ENCODE measurements at regions not wholly inside any gene's neighbourhood (a gene's known extent, or its start where the extent isn't known, plus 50 kb on each side); places are given as distances from the start of the nearest gene placed in this dataset.

GRCh38 chr5:159469496-159470372 is 139.4 kb upstream of the IL12B start:
- ATAC-seq, result peak; percentile 93

GRCh38 chr5:159471904-159472303 is 141.6 kb upstream of the IL12B start:
- Histone ChIP-seq H3K4me1 (ENCODE audit: control insufficient read depth, insufficient read depth, low read length) (peaks cover 2% of the 10 kb centered on the region; the same call in 1 of the 2 replicates), H3K9ac (ENCODE audit: control insufficient read depth, insufficient read depth, low read length) (no peak overlapping the region), H4K20me1 (ENCODE audit: control insufficient read depth, insufficient read depth) (no peaks in the 10 kb centered on the region), H3K27me3 (replicated peaks in 1 of 2; ENCODE audit: control insufficient read depth in 2 of 2, insufficient read depth in 2 of 2, low read length in 1 of 2) (no peaks in the 10 kb centered on the region), H3K79me2 (ENCODE audit: control insufficient read depth, insufficient read depth, low read length) (no peaks in the 10 kb centered on the region), H3K27ac (ENCODE audit: control insufficient read depth, insufficient read depth) (no peak overlapping the region), H3K36me3 (ENCODE audit: control insufficient read depth in 2 of 2, insufficient read depth in 2 of 2, low read length in 1 of 2) (no peaks in the 10 kb centered on the region), H3K4me3 (no peak overlapping the region), H2AFZ (ENCODE audit: control insufficient read depth, low read depth, low read length) (no peak overlapping the region), H3K9me3 (replicated peaks; ENCODE audit: control insufficient read depth, insufficient read depth, low read length) (peaks cover 3% of the 10 kb centered on the region; the same call in 2 of the 3 replicates), H3K4me2 (ENCODE audit: control insufficient read depth, insufficient read depth) (no peak overlapping the region)
- intact Hi-C loops (cut with micrococcal nuclease; ENCODE audit: unreplicated experiment) (no loop called here), in situ Hi-C loops (cut with MboI) (no loop called here)
- no peak for DNase-seq (ENCODE audit: low read depth, low spot score)
- ChIA-PET CTCF (no interaction called here), SMC1A (ENCODE audit: uncharacterized antibody, unreplicated experiment) (no interaction called here), POLR2A (no interaction called here), RAD21 (ENCODE audit: unreplicated experiment) (no interaction called here)
- ATAC-seq, result no peak
- FAIRE-seq, result no peak
- WGBS (ENCODE audit: insufficient coverage, insufficient replicate concordance, low lambda C conversion rate, missing lambda C conversion rate), result 95% methylated on average over 2 of the region's 2 CpGs
- no TSS peak for BruUV-seq (replicated peaks)
- TF ChIP-seq JUNB (IDR thresholded peaks at IDR 0.05), result no peak
- TF ChIP-seq IRF4 (IDR thresholded peaks at IDR 0.05; ENCODE audit: low read depth, low read length), result no peak
- no peak for TF ChIP-seq SMC3 (IDR thresholded peaks at IDR 0.05; ENCODE audit: borderline replicate concordance, low read length)
- TF ChIP-seq SIN3A (IDR thresholded peaks at IDR 0.05; ENCODE audit: low read depth, low read length), result no peak
- TF ChIP-seq RB1 (IDR thresholded peaks at IDR 0.05; ENCODE audit: borderline replicate concordance), result no peak
- no peak for TF ChIP-seq YBX1 (IDR thresholded peaks at IDR 0.05)
- no peak for TF ChIP-seq MYC (IDR thresholded peaks at IDR 0.05; ENCODE audit: insufficient read depth, insufficient read length, insufficient replicate concordance, low read length, severe bottlenecking)
- TF ChIP-seq, protein P1, sequence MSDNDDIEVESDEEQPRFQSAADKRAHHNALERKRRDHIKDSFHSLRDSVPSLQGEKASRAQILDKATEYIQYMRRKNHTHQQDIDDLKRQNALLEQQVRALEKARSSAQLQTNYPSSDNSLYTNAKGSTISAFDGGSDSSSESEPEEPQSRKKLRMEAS (IDR thresholded peaks at IDR 0.05; ENCODE audit: low read depth, low read length), result no peak
- no peak for TF ChIP-seq MEF2B (IDR thresholded peaks at IDR 0.05; ENCODE audit: partially characterized antibody, poor library complexity, severe bottlenecking)
- no peak for TF ChIP-seq ZBTB40 (IDR thresholded peaks at IDR 0.05; ENCODE audit: borderline replicate concordance)

More at GRCh38 chr5:159469496-159470372, 139.4 kb upstream of the IL12B start:
- peaks cover 2% of the 10 kb centered on the region; the same call in 1 of the 2 replicates for H3K4me1 ChIP-seq (ENCODE audit: control insufficient read depth, insufficient read depth, low read length)
- H3K4me2 ChIP-seq (ENCODE audit: control insufficient read depth, insufficient read depth), result no peak overlapping the region
- H2AFZ ChIP-seq (ENCODE audit: control insufficient read depth, low read depth, low read length), result no peak overlapping the region
- intact Hi-C loops (cut with micrococcal nuclease; ENCODE audit: unreplicated experiment) (no loop called here), in situ Hi-C loops (cut with MboI) (no loop called here)
- peak; percentile 41 for FAIRE-seq
- CTCF ChIA-PET, result interaction anchor here (0.8 to 1.0 kb wide), 2 partner anchors 18 to 38 kb away, joined by 3 read pairs; no protein-coding TSS in a partner anchor
- H3K9me3 ChIP-seq (replicated peaks; ENCODE audit: control insufficient read depth, insufficient read depth, low read length), result no peaks in the 10 kb centered on the region; the same call in 1 of the 3 replicates
- 74% methylated on average over 11 of the region's 11 CpGs for WGBS (ENCODE audit: insufficient coverage, insufficient replicate concordance, low lambda C conversion rate, missing lambda C conversion rate)
- no peak overlapping the region for H3K9ac ChIP-seq (ENCODE audit: control insufficient read depth, insufficient read depth, low read length)
- H3K4me3 ChIP-seq, result no peak overlapping the region
- SMC1A ChIA-PET (ENCODE audit: uncharacterized antibody, unreplicated experiment), result interaction anchor here (1.0 to 1.2 kb wide), 2 partner anchors 13 to 24 kb away, joined by 3 to 5 read pairs; no protein-coding TSS in a partner anchor
- RAD21 ChIA-PET (ENCODE audit: unreplicated experiment), result no interaction called here
- POLR2A ChIA-PET, result no interaction called here
- no TSS peak for BruUV-seq (replicated peaks)
- no peak for TF ChIP-seq ZNF207 (IDR thresholded peaks at IDR 0.05; ENCODE audit: borderline replicate concordance)
- TF ChIP-seq POU2F2 (IDR thresholded peaks at IDR 0.05; ENCODE audit: borderline replicate concordance, low read depth, low read length), result no peak
- TF ChIP-seq JUND (IDR thresholded peaks at IDR 0.05; ENCODE audit: low read depth, low read length), result no peak
- TF ChIP-seq STAT3 (IDR thresholded peaks at IDR 0.05; ENCODE audit: low read depth, low read length), result no peak
- no peak for TF ChIP-seq CBX5 (IDR thresholded peaks at IDR 0.05; ENCODE audit: low read depth)
- TF ChIP-seq MEF2B (IDR thresholded peaks at IDR 0.05; ENCODE audit: partially characterized antibody, poor library complexity, severe bottlenecking), result no peak
- TF ChIP-seq ZNF384 (IDR thresholded peaks at IDR 0.05; ENCODE audit: borderline replicate concordance, low read depth, low read length), result no peak
- no peaks in the 10 kb centered on the region for H3K27me3 ChIP-seq (replicated peaks in 1 of 2; ENCODE audit: control insufficient read depth in 2 of 2, insufficient read depth in 2 of 2, low read length in 1 of 2)
- H4K20me1 ChIP-seq (ENCODE audit: control insufficient read depth, insufficient read depth), result no peaks in the 10 kb centered on the region
- H3K27ac ChIP-seq (ENCODE audit: control insufficient read depth, insufficient read depth), result no peak overlapping the region
- H3K79me2 ChIP-seq (ENCODE audit: control insufficient read depth, insufficient read depth, low read length), result no peaks in the 10 kb centered on the region
- H3K36me3 ChIP-seq (ENCODE audit: control insufficient read depth in 2 of 2, insufficient read depth in 2 of 2, low read length in 1 of 2), result no peaks in the 10 kb centered on the region
- DNase-seq (ENCODE audit: low read depth, low spot score), result no peak

Data from GM12878 (cell line).